HG03354 (cell line): ENCODE measurements at regions not wholly inside any gene's neighbourhood (a gene's known extent, or its start where the extent isn't known, plus 50 kb on each side); places are given as distances from the start of the nearest gene placed in this dataset.
"Not testable (repeated sequence)": the region's sequence is repeated elsewhere in the genome, so short reads cannot be mapped to it uniquely, and the experiment has no call there.

Experiments
- ATAC-seq: cut with Tn5 transposase; IDR thresholded peaks from one replicate; pipeline ENCODE4 v1.9.1; 2021; ENCODE audit warnings: mild to moderate bottlenecking; ENCODE audit not compliant: unreplicated experiment, poor library complexity, severe bottlenecking

DNA sequence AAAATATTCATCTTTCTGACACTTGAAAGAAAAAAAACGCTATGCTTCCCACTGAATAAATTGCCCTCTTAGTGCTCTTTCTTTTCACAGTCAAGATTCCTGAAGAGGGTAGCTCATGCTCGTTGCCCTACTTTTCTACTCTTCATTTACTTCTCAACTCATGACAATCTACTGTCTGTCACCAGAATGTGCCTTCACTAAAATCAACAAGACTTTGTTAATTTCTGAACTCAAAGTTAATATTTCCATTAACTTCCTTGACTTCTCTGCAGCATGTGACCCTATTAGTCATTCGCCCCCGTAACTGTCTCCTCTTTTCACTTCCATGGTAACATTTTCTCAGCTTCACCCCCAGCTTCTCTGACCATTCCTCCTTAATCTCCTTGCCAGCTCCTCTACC, 98.9 kb upstream of the MAPRE2 start:
- ATAC-seq = no peak

DNA sequence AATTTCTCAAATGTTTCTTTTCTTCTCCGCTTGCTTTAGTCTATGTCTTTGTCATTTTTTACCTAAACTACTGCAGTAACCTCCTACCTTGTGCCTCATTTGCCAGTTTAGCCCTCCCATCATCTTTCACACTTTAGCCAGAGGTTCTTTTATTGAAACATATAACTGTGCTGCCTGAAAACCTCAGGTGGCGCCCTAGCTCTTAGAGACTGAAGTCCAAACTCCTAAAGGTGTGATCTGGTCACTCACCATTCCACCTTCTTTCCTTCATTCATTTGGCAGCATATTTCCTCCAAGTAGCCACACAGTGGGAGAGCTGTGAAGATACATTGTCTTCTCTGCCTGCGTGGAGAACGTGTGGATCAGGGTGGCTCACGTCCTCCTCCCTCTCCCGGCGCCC, 98.2 kb upstream of the MAPRE2 start:
- ATAC-seq = no peak

DNA sequence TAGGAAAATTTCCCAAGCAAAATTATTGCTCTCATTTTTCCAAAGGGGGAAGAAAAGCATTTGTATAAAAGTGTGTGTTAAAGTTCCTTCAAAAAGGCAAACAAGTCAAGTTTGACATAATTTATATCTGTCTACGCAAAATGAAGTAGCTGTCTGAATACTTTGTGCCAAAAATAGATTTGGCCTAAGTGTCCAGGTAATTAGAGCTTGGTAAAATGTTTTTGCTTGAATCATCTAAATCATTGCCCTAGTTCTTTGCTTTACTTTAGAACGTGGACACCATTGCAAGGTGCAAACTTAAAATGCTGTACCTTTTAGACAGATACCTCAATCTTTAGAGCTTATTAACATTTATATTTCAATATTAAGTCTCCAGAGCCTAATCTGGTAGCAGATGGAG, 97.6 kb upstream of the MAPRE2 start:
- ATAC-seq = no peak

DNA sequence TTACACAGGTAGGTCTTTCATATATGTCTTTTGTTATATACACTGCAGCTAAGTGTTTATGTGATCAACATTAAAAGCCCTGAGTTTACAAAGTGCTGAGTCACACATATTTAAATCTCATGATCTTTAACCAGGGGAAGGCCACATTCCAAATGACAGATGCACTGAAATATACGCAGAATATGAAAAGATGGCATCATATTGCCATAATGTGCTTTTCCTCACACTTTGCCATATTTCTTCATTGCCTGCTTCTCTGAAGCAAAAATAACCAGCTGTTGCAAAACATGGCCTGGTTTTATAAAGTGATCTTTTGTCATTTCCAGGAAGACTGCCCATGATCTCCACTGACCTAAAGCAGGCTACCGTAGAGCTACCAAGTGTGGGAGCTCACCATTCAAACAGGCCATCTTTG, 93.5 kb upstream of the MAPRE2 start:
- ATAC-seq = no peak

DNA sequence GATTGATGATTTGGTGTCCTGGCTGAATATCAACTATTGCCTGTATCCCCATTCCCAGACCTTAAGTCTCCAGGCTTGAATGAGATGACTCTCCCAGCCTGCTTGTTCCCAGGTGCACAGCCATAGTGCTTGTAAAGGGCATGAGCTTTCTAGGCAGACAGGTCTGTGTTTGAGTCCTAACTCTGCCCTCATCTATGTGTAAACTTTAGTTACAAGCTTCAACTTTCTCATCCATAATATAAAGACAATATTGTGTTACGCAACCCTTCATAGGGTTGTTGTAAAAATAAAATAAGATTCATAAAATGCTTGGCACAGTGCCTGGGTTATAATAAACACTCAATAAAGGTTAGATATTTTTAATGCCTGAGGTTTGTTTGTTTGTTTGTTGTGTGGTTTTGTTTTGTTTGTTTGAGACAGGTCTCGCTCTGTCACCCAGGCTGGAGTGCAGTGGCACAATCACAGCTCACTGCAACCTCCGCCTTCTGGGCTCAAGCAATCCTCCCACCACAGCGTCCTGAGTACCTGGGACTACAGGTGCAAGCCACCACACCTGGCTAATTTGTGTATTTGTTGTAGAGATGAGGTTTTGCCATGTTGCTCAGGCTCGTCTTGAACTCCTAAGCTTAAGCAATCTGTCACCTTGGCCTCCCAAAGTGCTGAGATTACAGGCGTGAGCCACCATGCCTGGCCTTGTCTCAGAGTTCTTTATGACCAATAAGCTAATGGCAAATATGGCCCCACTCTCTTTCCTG, 89.4 kb upstream of the MAPRE2 start:
- no peak for ATAC-seq

DNA sequence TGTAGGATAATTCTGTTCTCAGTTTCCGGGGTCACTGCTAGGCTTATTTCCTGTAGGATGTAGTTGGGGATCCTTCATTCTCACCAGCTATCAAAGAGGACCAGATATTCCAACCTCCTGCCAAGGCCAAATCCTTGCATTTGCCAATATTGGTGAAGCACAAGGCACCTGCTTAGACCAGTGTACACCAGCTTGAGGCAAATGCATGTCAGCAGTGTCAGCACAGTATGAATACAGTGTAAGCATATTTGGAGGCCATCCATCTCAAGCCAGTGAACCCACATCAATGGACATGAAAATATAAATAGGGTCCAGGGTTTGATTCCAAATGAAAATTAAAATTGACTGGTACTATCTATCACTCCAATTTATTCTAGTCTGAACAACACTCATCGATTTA, 88.0 kb upstream of the MAPRE2 start:
- no peak for ATAC-seq

DNA sequence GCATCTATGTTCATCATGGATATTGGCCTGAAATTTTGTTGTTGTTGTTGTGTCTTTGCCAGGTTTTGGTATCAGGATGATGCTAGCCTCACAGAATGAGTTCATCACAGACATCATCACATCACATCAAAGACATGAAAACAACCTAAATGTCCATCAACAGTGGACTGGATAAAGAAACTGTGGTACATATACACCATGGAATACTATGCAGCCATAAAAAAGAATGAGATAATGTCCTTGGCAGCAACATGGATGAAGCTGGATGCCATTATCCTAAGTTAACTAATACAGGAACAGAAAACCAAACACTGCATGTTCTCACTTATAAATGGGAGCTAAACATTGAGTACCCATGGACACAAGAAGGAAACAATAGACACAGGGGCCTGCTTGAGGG, 85.7 kb upstream of the MAPRE2 start:
- ATAC-seq = not testable (repeated sequence)

DNA sequence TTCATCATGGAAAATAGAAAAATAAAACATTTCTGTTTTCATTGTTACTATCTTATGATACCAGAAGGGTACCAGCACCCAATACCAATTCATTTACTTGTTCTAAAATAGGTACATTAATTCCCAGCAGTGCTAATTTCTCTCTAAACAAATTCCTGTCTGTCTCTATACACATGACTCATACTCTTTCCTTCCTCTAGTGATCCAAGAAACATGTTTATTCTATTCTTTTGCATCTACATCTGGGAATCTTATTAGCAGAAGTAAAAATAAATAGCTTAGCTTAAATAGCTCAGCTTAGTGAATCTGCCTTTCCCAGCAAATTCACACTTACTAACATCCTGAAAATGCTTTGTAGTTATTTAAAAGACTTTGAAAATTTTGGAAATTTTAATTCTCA, 84.5 kb upstream of the MAPRE2 start:
- ATAC-seq = no peak

DNA sequence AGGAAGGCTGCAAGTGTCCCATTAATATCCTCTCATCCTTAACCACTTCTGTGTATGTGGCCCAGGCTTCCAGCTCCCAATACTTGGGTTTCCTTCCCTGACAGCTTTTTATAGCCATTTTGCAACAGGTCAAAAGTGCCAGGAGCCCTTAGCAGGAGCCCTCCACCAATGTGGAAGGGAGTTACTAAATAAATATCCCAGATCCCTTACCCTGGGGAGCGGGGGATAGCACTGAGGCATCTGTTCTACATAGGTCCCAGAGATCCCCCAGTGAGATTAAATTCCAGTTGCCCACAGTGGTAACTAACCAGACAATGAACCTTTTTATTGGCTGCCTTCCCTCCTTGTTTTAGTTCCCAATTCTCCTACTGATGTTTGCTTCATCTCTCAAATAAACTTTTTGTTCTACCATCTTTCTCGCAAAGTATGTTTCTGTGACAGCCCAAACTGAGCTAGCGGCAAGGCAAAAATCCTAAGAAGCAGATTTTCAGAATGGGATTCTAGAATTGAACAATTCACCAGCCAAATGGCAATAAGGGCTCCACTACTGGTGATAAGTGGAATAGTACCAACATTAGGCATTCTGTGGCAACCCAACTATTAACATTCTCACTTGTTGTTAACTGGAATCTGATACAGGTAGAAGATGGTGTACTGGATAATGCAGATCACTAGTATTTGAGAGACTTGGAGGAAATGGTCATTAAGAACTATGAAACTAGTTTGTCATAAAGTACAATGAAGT, 83.9 kb upstream of the MAPRE2 start:
- no peak for ATAC-seq

DNA sequence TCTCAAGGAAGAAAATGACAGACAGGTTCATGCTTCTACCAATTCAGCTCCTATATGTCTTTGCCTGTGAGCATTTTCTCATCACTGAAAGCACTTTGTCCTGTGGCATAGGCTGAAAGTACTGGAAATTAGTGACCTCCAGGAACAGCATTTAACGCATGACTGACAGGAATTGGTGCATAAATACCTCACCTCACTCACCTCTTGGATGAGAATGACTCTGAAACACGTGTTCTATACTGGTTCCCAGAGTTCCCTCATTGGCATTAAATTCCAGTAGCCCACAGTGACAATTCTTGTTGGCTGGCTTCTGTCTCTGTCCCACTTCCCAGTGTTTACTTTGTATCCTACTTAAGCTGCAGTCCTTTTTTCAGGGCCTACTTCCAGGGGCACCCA, 83.4 kb upstream of the MAPRE2 start:
- ATAC-seq = no peak

DNA sequence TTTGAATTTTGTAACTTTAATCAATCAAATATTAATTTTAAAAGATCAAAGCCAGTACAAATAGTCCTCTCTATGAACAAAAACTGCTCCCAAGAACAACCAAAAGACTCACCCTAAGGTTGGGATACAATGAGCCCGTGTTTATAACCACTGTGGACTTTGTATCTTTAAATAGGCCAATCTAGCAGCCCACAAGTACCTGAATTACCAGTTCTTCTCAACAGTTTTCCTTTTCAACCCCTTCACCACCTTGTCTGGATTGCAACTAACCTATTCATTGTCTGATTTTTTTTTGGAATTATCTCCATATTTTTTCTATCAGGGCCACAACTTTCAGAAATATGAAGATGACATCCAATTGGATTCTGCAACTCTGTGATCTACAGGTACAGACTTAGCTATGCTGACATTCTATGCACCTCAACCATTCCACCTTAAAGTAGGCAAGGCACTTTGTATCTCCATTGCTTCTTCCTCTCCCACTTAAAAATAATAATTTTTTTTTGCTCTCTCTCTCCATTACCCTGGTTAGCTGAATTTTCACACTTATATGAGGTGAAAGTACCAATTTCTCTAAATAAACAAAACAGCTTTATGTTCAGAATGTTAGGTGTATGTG, 81.9 kb upstream of the MAPRE2 start:
- ATAC-seq = no peak

DNA sequence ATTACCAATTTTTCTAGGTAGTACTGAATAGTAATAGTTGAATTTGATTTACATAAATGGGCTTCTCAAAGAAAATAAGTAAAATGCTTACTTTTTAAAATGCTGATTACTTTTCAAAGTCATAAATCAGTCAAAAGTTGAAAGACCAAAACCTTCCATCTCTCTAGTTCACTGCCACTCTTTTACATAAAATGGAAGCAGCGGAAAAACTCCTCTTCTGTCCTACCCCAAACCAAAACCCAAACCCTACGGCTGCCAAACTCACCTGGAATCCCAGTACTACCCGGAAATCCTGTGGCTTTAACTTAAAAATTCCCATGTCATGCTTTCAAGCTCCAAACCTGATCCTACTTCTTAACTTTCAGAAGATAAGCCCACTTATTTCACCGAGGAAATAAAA, 81.2 kb upstream of the MAPRE2 start:
- no peak for ATAC-seq

DNA sequence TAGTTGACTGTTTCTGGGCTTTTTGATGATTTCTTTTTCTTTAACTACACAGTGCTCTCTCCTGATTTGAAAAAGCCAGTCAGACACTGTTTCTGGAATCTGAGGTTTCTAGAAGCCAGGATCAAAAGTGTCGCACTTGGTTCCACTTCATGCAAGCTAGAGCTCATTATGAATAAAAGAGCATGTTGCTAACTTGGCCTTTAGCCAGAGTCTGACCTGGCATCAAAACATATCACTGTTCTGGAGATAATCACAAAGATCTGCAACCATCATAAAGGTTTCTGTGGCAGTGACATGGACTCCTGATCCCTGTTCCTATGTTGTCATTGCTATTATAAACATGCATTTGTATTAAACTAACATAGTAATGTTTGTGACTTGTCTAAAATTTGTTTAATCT, 76.1 kb upstream of the MAPRE2 start:
- ATAC-seq = no peak

DNA sequence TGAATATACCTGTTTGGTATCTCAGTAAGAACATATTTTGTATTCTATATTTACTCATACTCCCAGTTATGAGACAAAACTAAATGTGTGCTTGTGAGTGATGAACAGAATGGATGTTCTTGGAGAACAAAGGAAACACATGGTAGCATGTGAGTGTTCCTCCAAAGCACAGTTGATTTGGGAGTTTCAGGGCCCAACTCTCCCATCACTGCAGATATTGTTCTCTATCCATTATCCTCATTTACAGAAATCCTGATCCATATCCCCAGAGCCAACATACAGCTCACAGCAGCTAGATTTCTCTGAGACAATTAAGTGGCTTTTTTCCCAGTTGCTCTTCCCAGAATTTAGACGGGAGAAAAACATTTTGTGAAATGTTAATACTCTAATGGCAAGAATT, 75.6 kb upstream of the MAPRE2 start:
- no peak for ATAC-seq

DNA sequence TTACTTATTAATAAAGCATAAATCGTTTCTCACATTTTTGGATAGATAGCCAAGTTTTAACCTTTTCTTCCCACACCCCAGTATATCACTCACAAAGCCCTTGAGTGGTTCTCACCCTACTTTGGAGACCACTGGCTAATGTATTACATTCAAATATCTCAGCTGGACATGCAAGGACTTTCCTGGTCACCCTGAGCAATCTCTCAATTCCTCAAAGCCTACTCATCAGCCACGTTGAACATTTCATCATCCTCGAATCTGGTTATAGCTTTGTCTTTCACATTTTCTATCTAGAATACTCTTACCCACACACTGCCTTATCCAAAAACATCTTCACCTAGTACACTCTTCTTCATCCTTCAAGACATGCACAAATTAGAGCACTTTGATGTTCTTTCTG, 71.1 kb upstream of the MAPRE2 start:
- ATAC-seq = no peak

DNA sequence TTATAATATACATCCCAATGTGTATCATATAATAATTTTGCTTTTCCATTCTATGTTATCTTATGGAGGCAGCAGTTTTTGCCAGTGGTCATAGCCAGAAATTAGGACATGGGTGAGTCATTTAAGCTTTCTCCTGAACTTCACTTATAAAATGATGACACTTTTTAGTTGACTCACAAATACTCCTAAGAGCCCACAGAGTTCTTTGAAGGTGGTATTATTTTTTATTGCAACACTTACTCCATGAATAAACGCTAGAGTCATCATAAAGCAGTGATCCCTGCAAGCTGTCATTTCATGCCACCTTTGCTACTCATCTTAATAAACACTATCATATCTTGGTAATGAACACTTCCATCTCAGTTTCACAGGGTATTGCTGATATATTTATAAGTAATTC, 69.9 kb upstream of the MAPRE2 start:
- ATAC-seq = no peak

DNA sequence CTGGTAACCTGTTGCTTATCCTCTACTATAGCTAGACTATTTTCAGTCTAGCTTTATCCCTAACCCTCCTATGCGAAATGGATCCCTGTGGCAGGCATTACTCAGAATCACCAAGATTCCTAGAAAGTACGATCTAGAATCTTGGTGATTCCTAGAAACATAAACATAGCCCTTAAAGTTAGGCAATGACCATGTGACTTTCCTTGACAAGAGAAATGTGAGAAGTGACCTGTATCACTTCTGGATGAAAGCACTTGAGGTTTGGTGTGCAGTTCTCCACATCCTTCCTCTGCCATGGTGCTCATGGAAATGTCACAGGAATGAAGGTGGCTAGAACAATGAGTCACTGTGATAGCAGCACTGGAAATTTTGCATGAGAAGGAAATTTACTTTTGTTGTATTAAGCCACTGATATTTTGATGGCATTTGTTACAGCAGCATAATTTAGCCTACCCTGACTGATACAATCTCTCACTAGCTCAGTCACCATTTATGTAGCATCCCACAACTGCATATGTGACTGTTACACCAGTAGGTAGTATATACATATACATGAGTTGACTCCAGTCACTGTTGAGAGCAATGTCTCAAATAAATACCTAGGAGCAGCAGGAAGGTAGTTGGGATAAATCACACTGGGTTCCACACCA, 68.3 kb upstream of the MAPRE2 start:
- ATAC-seq = no peak

DNA sequence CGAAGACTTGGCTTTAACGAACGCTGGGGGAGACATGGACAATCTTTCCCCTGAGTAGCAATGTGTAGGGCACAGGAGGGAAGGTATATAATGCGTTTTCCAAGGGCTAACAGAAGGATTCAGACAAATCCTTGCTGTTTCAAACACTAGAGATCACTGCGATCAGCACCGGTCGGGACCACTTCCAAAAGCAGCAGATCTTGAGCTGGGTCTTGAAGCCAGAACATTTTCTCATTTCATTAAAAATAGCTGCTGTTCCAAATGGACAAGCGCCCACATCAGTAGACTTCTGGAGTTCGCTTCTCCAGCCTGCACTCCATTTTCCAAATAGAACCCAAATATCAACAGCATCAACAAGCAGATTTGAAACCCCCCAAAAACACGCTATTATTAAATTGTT, 65.1 kb upstream of the MAPRE2 start:
- no peak for ATAC-seq

DNA sequence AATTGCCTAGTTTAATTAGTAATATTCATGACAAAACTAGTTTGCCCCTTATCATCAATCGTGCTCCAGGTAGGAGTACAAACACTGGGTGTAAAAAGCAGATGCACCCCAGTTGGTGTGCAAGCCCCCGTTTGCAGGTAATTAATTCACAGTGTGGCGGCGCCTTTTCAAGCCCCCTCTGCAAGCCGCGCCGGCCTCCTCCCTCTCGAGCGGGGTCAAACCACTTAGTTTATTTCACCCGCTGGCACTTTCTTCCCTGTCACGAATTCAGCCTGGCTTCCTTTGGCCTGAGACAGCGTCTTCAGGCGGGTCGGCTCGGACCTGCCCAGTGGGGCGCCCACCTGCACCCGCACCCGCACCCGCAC, 64.7 kb upstream of the MAPRE2 start:
- ATAC-seq = peak; percentile 24

DNA sequence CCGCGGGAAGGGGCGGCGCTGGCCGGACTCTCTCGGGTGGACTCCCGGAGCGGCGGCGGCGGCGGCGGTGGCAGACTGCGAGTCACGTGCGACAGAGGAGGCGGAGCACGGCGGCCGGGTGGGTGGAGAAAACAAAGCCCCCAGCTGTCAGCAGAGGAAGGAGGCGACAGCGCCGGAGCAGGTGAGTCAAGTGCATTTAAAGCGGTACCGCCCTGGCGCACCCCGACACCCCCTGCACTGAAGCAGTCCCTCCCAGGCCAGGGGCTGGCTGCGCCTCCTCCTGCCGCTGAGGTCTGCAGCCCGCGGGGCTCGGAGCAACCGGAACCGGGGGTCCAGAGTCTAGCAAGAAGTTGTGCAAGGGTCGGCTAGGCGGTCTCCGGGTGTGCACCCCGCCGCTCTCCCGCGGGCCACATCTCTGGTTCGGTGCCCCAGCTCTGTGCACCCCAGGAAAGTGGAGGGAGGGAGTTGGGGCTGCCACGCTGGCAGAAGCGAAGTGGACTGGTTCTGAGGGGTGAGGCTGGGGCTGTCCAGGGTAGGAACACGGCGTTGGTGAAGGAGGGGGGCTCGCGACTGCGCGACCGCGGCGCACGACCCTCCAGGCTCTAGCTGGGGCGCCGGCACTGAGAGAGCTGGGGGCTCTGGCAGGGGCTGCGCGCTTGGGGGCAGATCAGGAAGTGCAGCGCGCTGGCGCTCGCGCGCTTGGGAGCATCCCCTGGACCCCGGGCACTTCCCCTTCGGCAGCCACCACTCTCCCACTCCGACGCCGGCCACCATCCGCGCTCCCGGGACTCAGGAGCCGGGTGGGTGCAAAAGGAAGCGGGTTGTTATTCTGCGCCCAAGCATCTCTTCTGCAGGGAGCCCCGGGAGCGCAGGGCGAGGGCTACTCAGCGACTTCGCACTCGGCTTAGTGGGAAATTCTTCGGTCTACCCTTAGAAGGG, 64.0 kb upstream of the MAPRE2 start:
- peak; percentile 89 for ATAC-seq
